Effector memory CD8-positive, alpha-beta T cell (primary cell): ENCODE measurements at regions not wholly inside any gene's neighbourhood (a gene's known extent, or its start where the extent isn't known, plus 50 kb on each side); places are given as distances from the start of the nearest gene placed in this dataset.

Experiments used
- ATAC-seq: fragments of 150-1000 bp; cut with Tn5 transposase; replicated peaks from 2 replicates; pipeline ENCODE4 v1.10.0; 2021; ENCODE audit warnings: mild to moderate bottlenecking, moderate library complexity
- DNase-seq, 3 experiments: peaks; one replicate each; pipeline ENCODE4 v3.0.0; 2021
- H3K27ac Mint-ChIP-seq, 2 donors: one replicate each; pipeline ENCODE4 v1.8.0; 2022; ENCODE audit warnings: mild to moderate bottlenecking in 2 of 2, mixed read lengths in 2 of 2, moderate library complexity in 2 of 2
- H3K27me3 Mint-ChIP-seq, 2 donors: one replicate each; pipeline ENCODE4 v1.8.0; 2022; ENCODE audit warnings: mixed read lengths in 2 of 2
- H3K36me3 Mint-ChIP-seq: one replicate; pipeline ENCODE4 v1.8.0; 2022; ENCODE audit warnings: mild to moderate bottlenecking, moderate library complexity, mixed read lengths; ENCODE audit not compliant: insufficient read depth
- H3K4me1 Mint-ChIP-seq, 2 donors: one replicate each; pipeline ENCODE4 v1.8.0; 2022; ENCODE audit warnings: low read depth in 2 of 2, mixed read lengths in 2 of 2
- H3K4me3 Mint-ChIP-seq, 2 donors: one replicate each; pipeline ENCODE4 v1.8.0; 2022; ENCODE audit warnings: mild to moderate bottlenecking in 2 of 2, mixed read lengths in 2 of 2, moderate library complexity in 2 of 2
- H3K9me3 Mint-ChIP-seq, 2 donors: one replicate each; pipeline ENCODE4 v1.8.0; 2022; ENCODE audit warnings: mixed read lengths in 2 of 2

- H3K4me1 Mint-ChIP-seq, result peaks cover 0 to 7% of the 10 kb centered on the region in 2 donors
- H3K4me3 Mint-ChIP-seq, result no peak overlapping the region
- DNase-seq, result no peak
- H3K36me3 Mint-ChIP-seq, result peaks cover 4% of the 10 kb centered on the region
- ATAC-seq, result no peak
- no peaks in the 10 kb centered on the region for H3K27me3 Mint-ChIP-seq
- peaks cover 1 to 7% of the 10 kb centered on the region in 2 donors for H3K9me3 Mint-ChIP-seq
- no peak overlapping the region for H3K27ac Mint-ChIP-seq
Observed at GRCh38 chr3:106249981-106250380, 381.2 kb upstream of the CBLB start.

GRCh38 chr3:106251160-106251892 lies 382.5 kb upstream of the CBLB start:
- DNase-seq (no peak), ATAC-seq (no peak)
- H3K9me3 Mint-ChIP-seq, result peaks cover 1 to 7% of the 10 kb centered on the region in 2 donors
- peaks cover 4% of the 10 kb centered on the region for H3K36me3 Mint-ChIP-seq
- no peak overlapping the region for H3K4me3 Mint-ChIP-seq
- H3K27me3 Mint-ChIP-seq, result no peaks in the 10 kb centered on the region
- H3K27ac Mint-ChIP-seq, result peak overlapping the region in 1 of 2 donors; percentile 26
- H3K4me1 Mint-ChIP-seq, result peaks cover 0 to 7% of the 10 kb centered on the region in 2 donors

GRCh38 chr3:106255870-106256248 lies 387.0 kb upstream of the CBLB start:
- no peak overlapping the region for H3K27ac Mint-ChIP-seq
- ATAC-seq, result no peak
- H3K4me3 Mint-ChIP-seq, result no peak overlapping the region
- peaks cover 4% of the 10 kb centered on the region for H3K36me3 Mint-ChIP-seq
- no peaks in the 10 kb centered on the region for H3K27me3 Mint-ChIP-seq
- peaks cover 0 to 7% of the 10 kb centered on the region in 2 donors for H3K9me3 Mint-ChIP-seq
- peaks cover 0 to 7% of the 10 kb centered on the region in 2 donors for H3K4me1 Mint-ChIP-seq
- no peak for DNase-seq

- Mint-ChIP-seq H3K27me3 (no peaks in the 10 kb centered on the region), H3K27ac (peak overlapping the region in 1 of 2 donors; percentile 44), H3K36me3 (peaks cover 3% of the 10 kb centered on the region), H3K9me3 (peaks cover 0 to 6% of the 10 kb centered on the region in 2 donors), H3K4me1 (peaks cover 0 to 3% of the 10 kb centered on the region in 2 donors), H3K4me3 (peak overlapping the region in 1 of 2 donors; percentile 7)
- DNase-seq (no peak), ATAC-seq (no peak)
Observed at GRCh38 chr3:106256249-106256957, 387.6 kb upstream of the CBLB start.

GRCh38 chr3:106257172-106257571 lies 388.4 kb upstream of the CBLB start:
- Mint-ChIP-seq H3K9me3 (no peaks in the 10 kb centered on the region), H3K27ac (peak overlapping the region in 1 of 2 donors; percentile 44), H3K27me3 (no peaks in the 10 kb centered on the region), H3K36me3 (no peaks in the 10 kb centered on the region), H3K4me3 (peak overlapping the region in 1 of 2 donors; percentile 7), H3K4me1 (peaks cover 0 to 3% of the 10 kb centered on the region in 2 donors)
- DNase-seq, result no peak
- no peak for ATAC-seq

- Mint-ChIP-seq H3K4me1 (peaks cover 0 to 3% of the 10 kb centered on the region in 2 donors), H3K9me3 (no peaks in the 10 kb centered on the region), H3K27me3 (no peaks in the 10 kb centered on the region), H3K36me3 (no peaks in the 10 kb centered on the region), H3K27ac (no peak overlapping the region), H3K4me3 (no peak overlapping the region)
- DNase-seq (no peak), ATAC-seq (no peak)
Observed at GRCh38 chr3:106261396-106261795, 392.6 kb upstream of the CBLB start.

GRCh38 chr3:106261915-106262683 lies 393.3 kb upstream of the CBLB start:
- ATAC-seq (no peak), DNase-seq (no peak)
- H3K4me1 Mint-ChIP-seq, result peaks cover 0 to 3% of the 10 kb centered on the region in 2 donors
- H3K4me3 Mint-ChIP-seq, result no peak overlapping the region
- H3K27me3 Mint-ChIP-seq, result no peaks in the 10 kb centered on the region
- H3K36me3 Mint-ChIP-seq, result no peaks in the 10 kb centered on the region
- H3K9me3 Mint-ChIP-seq, result no peaks in the 10 kb centered on the region
- H3K27ac Mint-ChIP-seq, result no peak overlapping the region

- no peaks in the 10 kb centered on the region for H3K9me3 Mint-ChIP-seq
- no peaks in the 10 kb centered on the region for H3K27me3 Mint-ChIP-seq
- DNase-seq (no peak), ATAC-seq (no peak)
- peaks cover 0 to 3% of the 10 kb centered on the region in 2 donors for H3K4me1 Mint-ChIP-seq
- no peaks in the 10 kb centered on the region for H3K36me3 Mint-ChIP-seq
- no peak overlapping the region for H3K4me3 Mint-ChIP-seq
- no peak overlapping the region for H3K27ac Mint-ChIP-seq
Observed at GRCh38 chr3:106263011-106263410, 394.2 kb upstream of the CBLB start.

- H3K27me3 Mint-ChIP-seq, result no peaks in the 10 kb centered on the region
- H3K9me3 Mint-ChIP-seq, result no peaks in the 10 kb centered on the region
- H3K27ac Mint-ChIP-seq, result peak overlapping the region in 1 of 2 donors; percentile 2
Observed at GRCh38 chr3:106263546-106263945, 394.7 kb upstream of the CBLB start.

GRCh38 chr3:106265704-106266103 lies 396.9 kb upstream of the CBLB start:
- Mint-ChIP-seq H3K27me3 (no peaks in the 10 kb centered on the region), H3K27ac (no peak overlapping the region), H3K9me3 (no peaks in the 10 kb centered on the region), H3K4me3 (no peak overlapping the region), H3K36me3 (no peaks in the 10 kb centered on the region), H3K4me1 (peaks cover 0 to 3% of the 10 kb centered on the region in 2 donors)
- ATAC-seq (no peak), DNase-seq (no peak)

More at GRCh38 chr3:106263546-106263945, 394.7 kb upstream of the CBLB start:
- DNase-seq (no peak), ATAC-seq (no peak)
- H3K4me3 Mint-ChIP-seq, result no peak overlapping the region
- H3K4me1 Mint-ChIP-seq, result peaks cover 0 to 3% of the 10 kb centered on the region in 2 donors
- no peaks in the 10 kb centered on the region for H3K36me3 Mint-ChIP-seq

GRCh38 chr3:106268696-106269095 lies 399.9 kb upstream of the CBLB start:
- Mint-ChIP-seq H3K4me3 (no peak overlapping the region), H3K27me3 (no peaks in the 10 kb centered on the region), H3K36me3 (no peaks in the 10 kb centered on the region), H3K4me1 (no peaks in the 10 kb centered on the region), H3K9me3 (no peaks in the 10 kb centered on the region), H3K27ac (no peak overlapping the region)
- DNase-seq (no peak), ATAC-seq (no peak)

GRCh38 chr3:106272302-106272701 lies 403.5 kb upstream of the CBLB start:
- Mint-ChIP-seq H3K4me3 (no peak overlapping the region), H3K4me1 (peaks cover 5 to 6% of the 10 kb centered on the region in 2 donors), H3K9me3 (no peaks in the 10 kb centered on the region), H3K27ac (no peak overlapping the region), H3K27me3 (no peaks in the 10 kb centered on the region), H3K36me3 (no peaks in the 10 kb centered on the region)
- DNase-seq, result no peak
- ATAC-seq, result no peak

- ATAC-seq (no peak), DNase-seq (no peak)
- H3K4me1 Mint-ChIP-seq, result peaks cover 9 to 11% of the 10 kb centered on the region in 2 donors
- no peaks in the 10 kb centered on the region for H3K9me3 Mint-ChIP-seq
- H3K27ac Mint-ChIP-seq, result no peak overlapping the region
- H3K4me3 Mint-ChIP-seq, result no peak overlapping the region
- H3K36me3 Mint-ChIP-seq, result no peaks in the 10 kb centered on the region
- peaks cover 0 to 6% of the 10 kb centered on the region in 2 donors for H3K27me3 Mint-ChIP-seq
Observed at GRCh38 chr3:106275592-106275991, 406.8 kb upstream of the CBLB start.
